ENCODE measurements at regions not wholly inside any gene's neighbourhood (a gene's known extent, or its start where the extent isn't known, plus 50 kb on each side); places are given as distances from the start of the nearest gene placed in this dataset.
"Not testable (repeated sequence)": the region's sequence is repeated elsewhere in the genome, so short reads cannot be mapped to it uniquely, and the experiment has no call there.

DNA sequence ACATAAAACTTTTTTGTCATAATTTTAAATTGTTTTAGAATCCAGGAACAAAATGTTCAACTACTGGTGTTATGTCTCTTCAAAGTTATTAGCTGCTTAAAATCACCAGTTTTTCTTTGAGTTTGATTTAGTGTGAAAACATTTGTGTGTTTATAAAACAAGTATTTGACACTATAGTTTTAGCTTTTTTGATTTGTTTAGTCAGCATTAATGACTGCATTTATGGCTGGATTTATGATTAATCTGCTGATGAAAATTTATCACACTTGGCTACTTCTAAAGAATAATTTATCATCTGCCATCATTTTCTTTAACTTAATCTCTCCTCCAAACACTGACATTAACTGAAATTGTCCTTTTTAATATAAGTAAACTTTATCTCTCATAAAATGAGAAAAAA, 1465.9 kb upstream of the SLC10A2 start:
- no peak overlapping the region for H3K4me3 ChIP-seq (ENCODE audit: control insufficient read depth, low read depth, low read length)
- DNase-seq (ENCODE audit: low read depth): no peak
- no peak for TF ChIP-seq CTCF (IDR thresholded peaks at IDR 0.05; ENCODE audit: control insufficient read depth, insufficient read depth, low read depth, low read length, missing control alignments)

DNA sequence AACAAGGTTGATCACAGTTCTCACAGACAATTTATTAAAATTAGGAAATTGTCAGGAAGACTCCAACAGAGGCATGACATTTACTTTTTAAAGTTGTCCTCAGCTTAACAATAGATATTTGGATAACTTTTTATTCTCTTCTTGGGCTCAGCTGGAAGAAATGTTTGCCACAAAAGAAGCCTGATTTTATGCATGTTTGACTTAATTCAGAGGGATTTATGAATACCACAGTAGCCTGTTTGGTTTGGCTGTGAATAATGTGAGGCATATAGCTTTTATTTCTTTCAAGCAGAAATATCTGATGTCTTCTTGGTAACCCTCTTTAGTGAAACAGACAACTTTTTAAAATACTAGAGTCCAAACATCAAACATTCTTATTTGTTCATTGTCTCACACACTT, 1464.5 kb upstream of the SLC10A2 start:
- H3K4me3 ChIP-seq (ENCODE audit: control insufficient read depth, low read depth, low read length): no peak overlapping the region
- DNase-seq (ENCODE audit: low read depth): no peak
- TF ChIP-seq CTCF (IDR thresholded peaks at IDR 0.05; ENCODE audit: control insufficient read depth, insufficient read depth, low read depth, low read length, missing control alignments): no peak

- no peak for DNase-seq (ENCODE audit: low read depth)
- H3K4me3 ChIP-seq (ENCODE audit: control insufficient read depth, low read depth, low read length): no peak overlapping the region
- TF ChIP-seq CTCF (IDR thresholded peaks at IDR 0.05; ENCODE audit: control insufficient read depth, insufficient read depth, low read depth, low read length, missing control alignments): no peak
These were observed 1460.3 kb upstream of the SLC10A2 start for GRCh38 chr13:104526561-104526960.

GRCh38 chr13:104525467-104525866, 1459.2 kb upstream of the SLC10A2 start:
- no peak for DNase-seq (ENCODE audit: low read depth)
- H3K4me3 ChIP-seq (ENCODE audit: control insufficient read depth, low read depth, low read length): no peak overlapping the region

GRCh38 chr13:104522235-104523072, 1456.2 kb upstream of the SLC10A2 start:
- H3K4me3 ChIP-seq (ENCODE audit: control insufficient read depth, low read depth, low read length): no peak overlapping the region
- no peak for DNase-seq (ENCODE audit: low read depth)
- no peak for TF ChIP-seq CTCF (IDR thresholded peaks at IDR 0.05; ENCODE audit: control insufficient read depth, insufficient read depth, low read depth, low read length, missing control alignments)

More at GRCh38 chr13:104525467-104525866, 1459.2 kb upstream of the SLC10A2 start:
- TF ChIP-seq CTCF (IDR thresholded peaks at IDR 0.05; ENCODE audit: control insufficient read depth, insufficient read depth, low read depth, low read length, missing control alignments): no peak

- no peak for DNase-seq (ENCODE audit: low read depth)
- TF ChIP-seq CTCF (IDR thresholded peaks at IDR 0.05; ENCODE audit: control insufficient read depth, insufficient read depth, low read depth, low read length, missing control alignments): no peak
These were observed 1444.2 kb upstream of the SLC10A2 start for GRCh38 chr13:104510422-104510821.

GRCh38 chr13:104493502-104493901, 1427.3 kb upstream of the SLC10A2 start:
- not testable (repeated sequence) for DNase-seq (ENCODE audit: low read depth)

More at GRCh38 chr13:104510422-104510821, 1444.2 kb upstream of the SLC10A2 start:
- H3K4me3 ChIP-seq (ENCODE audit: control insufficient read depth, low read depth, low read length): no peak overlapping the region

More at GRCh38 chr13:104493502-104493901, 1427.3 kb upstream of the SLC10A2 start:
- H3K4me3 ChIP-seq (ENCODE audit: control insufficient read depth, low read depth, low read length): not testable (repeated sequence)

Measured in AG09309 (cell line).